Tibial nerve (tissue), 3 donors: ENCODE measurements at regions not wholly inside any gene's neighbourhood (a gene's known extent, or its start where the extent isn't known, plus 50 kb on each side); places are given as distances from the start of the nearest gene placed in this dataset.

Experiments
- CTCF ChIP-seq, 5 experiments: fragments of 200-600 bp in 3 of 5; fragments of 450-650 bp in 2 of 5; sonication (generic) in 3 of 5; IDR thresholded peaks; one replicate each; pipeline ENCODE4 v1.5.1; 2016 to 2019; ENCODE audit warnings: antibody characterized with exemption in 5 of 5, mild to moderate bottlenecking in 3 of 5, moderate library complexity in 2 of 5
- POLR2A ChIP-seq, 2 donors: fragments of 450-650 bp; IDR thresholded peaks; one replicate each; pipeline ENCODE4 v1.6.1; 2017; ENCODE audit warnings: antibody characterized with exemption in 2 of 2, mild to moderate bottlenecking in 2 of 2, moderate library complexity in 2 of 2

- TF ChIP-seq CTCF (IDR thresholded peaks at IDR 0.05) (no peak), POLR2A (IDR thresholded peaks at IDR 0.05) (no peak)
Measured at GRCh38 chr9:85321561-85321960, 420.2 kb downstream of the AGTPBP1 start.
